Ovary (tissue), 7 donors: ENCODE measurements at regions not wholly inside any gene's neighbourhood (a gene's known extent, or its start where the extent isn't known, plus 50 kb on each side); places are given as distances from the start of the nearest gene placed in this dataset.

Experiments used
- DNase-seq, 5 donors: peaks; one replicate each; pipeline ENCODE4 v3.0.0-alpha.2; 2019 to 2020
- H3K27ac ChIP-seq, 2 donors: fragments of 200-600 bp; one replicate each; pipeline versions ENCODE4 v1.5.1 to v1.8.0; 2019 to 2022
- H3K27me3 ChIP-seq: fragments of 200-600 bp; one replicate; pipeline ENCODE4 v1.8.0; 2022
- H3K36me3 ChIP-seq: fragments of 200-600 bp; sonication (generic); one replicate; pipeline ENCODE4 v1.5.1; 2019
- H3K4me1 ChIP-seq: one replicate; pipeline ENCODE4 v1.8.1; 2013; ENCODE audit warnings: mild to moderate bottlenecking, moderate library complexity; ENCODE audit not compliant: insufficient read depth
- H3K4me3 ChIP-seq: fragments of 200-600 bp; sonication (generic); one replicate; pipeline ENCODE4 v1.5.1; 2017
- H3K9me3 ChIP-seq, 2 donors: fragments of 200-600 bp in 1 of 2; sonication (generic) in 1 of 2; one replicate each; pipeline versions ENCODE4 v1.5.1 to v1.8.1; 2013 to 2019; ENCODE audit warnings: mild to moderate bottlenecking in 1 of 2, moderate library complexity in 1 of 2
- EP300 ChIP-seq: sonication (generic); formaldehyde crosslinking; IDR thresholded peaks from one replicate; pipeline ENCODE4 v1.6.1; 2017; ENCODE audit warnings: antibody characterized with exemption
- POLR2A ChIP-seq: fragments of 450-650 bp; IDR thresholded peaks from one replicate; pipeline ENCODE4 v1.6.1; 2017; ENCODE audit warnings: antibody characterized with exemption, mild to moderate bottlenecking, moderate library complexity
- WGBS, 3 donors: extraction: QIAGEN DNeasy Blood & Tissue Kit in 1 of 3; methylation state at CpG; one replicate each; pipeline versions ENCODE4 v1.1.5 to v1.1.7; 2013 to 2017; 5-methylcytosine and 5-hydroxymethylcytosine counted together
- intact Hi-C, 4 donors: fragments of 100-400 bp; cut with DNase I; formaldehyde crosslinking; loops; one replicate each; pipeline versions ENCODE4 v1.11.0 to v1.15.1; 2022 to 2023
- TF ChIP-seq, protein P1 (sequence below), 3 donors: fragments of 450-650 bp in 2 of 3; fragments of 200-600 bp in 1 of 3; IDR thresholded peaks; one replicate each; pipeline versions ENCODE4 v1.5.1 to v1.8.0; 2016 to 2022; ENCODE audit warnings: antibody characterized with exemption in 3 of 3, mild to moderate bottlenecking in 1 of 3
- donor health status: DM: no; HTN: no; CAD: no; lungs with moderate emphysema.
- donor health status: DM: no; HTN: no; CAD: no.
- donor health status: Bipolar disorder and iron deficiency.
- donor health status: DM: no; HTN: no; CAD: no.
- donor health status: DM: yes; HTN: yes; CAD: no.

DNA sequence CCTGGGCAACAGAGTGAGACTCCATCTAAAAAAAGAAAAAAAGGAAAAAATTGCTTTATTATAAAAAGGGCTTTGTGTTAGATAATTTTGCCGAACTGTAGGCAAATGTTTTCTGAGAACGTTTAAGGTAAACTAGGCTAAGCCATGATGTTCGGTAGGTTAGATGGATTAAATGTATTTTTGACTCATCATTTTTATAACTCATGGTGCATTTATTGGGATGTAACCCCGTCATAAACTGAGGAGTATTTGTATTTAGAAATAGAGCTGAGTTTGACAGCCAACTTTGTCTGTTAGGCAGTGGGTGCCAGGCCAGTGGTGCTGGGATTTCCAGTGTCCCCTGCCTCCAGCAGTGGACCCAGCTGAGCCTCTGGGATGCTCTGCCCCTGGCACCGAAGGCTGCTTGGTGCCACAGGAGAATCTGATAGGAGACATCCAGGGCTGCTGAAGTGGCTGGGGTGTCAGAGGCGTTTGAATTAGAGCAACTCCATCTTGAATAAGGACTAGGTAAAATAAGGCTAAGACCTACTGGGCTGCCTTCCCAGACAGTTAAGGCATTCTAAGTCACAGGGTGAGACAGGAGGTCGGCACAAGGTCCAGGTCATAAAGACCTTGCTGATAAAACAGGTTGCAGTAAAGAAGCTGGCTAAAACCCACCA, 114.9 kb upstream of the EEPD1 start:
- H3K27ac ChIP-seq = no peak overlapping the region
- TF ChIP-seq, protein P1, sequence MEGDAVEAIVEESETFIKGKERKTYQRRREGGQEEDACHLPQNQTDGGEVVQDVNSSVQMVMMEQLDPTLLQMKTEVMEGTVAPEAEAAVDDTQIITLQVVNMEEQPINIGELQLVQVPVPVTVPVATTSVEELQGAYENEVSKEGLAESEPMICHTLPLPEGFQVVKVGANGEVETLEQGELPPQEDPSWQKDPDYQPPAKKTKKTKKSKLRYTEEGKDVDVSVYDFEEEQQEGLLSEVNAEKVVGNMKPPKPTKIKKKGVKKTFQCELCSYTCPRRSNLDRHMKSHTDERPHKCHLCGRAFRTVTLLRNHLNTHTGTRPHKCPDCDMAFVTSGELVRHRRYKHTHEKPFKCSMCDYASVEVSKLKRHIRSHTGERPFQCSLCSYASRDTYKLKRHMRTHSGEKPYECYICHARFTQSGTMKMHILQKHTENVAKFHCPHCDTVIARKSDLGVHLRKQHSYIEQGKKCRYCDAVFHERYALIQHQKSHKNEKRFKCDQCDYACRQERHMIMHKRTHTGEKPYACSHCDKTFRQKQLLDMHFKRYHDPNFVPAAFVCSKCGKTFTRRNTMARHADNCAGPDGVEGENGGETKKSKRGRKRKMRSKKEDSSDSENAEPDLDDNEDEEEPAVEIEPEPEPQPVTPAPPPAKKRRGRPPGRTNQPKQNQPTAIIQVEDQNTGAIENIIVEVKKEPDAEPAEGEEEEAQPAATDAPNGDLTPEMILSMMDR (IDR thresholded peaks at IDR 0.05) = no peak
- no peak for TF ChIP-seq POLR2A
- TF ChIP-seq EP300 = no peak
- H3K27me3 ChIP-seq = no peaks in the 10 kb centered on the region
- 90% methylated on average over 7 of the region's 7 CpGs for WGBS, 3 donors
- H3K4me3 ChIP-seq = no peak overlapping the region
- intact Hi-C loops = no loop called here
- H3K4me1 ChIP-seq = peaks cover 2% of the 10 kb centered on the region
- no peaks in the 10 kb centered on the region for H3K9me3 ChIP-seq
- no peak for DNase-seq
- H3K36me3 ChIP-seq = no peaks in the 10 kb centered on the region

DNA sequence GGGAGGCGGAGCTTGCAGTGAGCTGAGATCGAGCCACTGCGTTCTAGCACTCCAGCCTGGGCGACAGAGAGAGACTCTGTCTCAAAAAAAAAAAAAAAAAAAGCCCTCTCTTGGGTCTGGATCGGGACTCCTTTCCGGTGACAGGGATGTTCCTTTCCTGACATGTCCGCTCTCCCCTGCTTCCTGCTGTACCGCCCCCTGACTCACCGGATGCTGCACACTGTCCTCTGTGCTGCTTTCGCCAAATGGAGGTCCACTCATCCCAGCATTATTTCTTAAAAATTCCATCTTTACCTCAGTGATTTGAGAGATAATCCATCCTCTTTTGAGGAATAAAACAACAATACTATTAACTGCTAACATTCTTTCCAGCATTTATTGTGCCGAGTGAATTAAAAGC, 113.8 kb upstream of the EEPD1 start:
- H3K4me1 ChIP-seq = peaks cover 2% of the 10 kb centered on the region
- WGBS, 3 donors = 73 to 82% (median 78%) methylated on average over 11 of the region's 11 CpGs
- no peak for DNase-seq
- no peaks in the 10 kb centered on the region for H3K36me3 ChIP-seq
- TF ChIP-seq POLR2A = no peak
- no peak for TF ChIP-seq EP300
- TF ChIP-seq, protein P1 (IDR thresholded peaks at IDR 0.05) = no peak
- H3K27ac ChIP-seq = no peak overlapping the region
- intact Hi-C loops = no loop called here
- no peak overlapping the region for H3K4me3 ChIP-seq
- H3K9me3 ChIP-seq = no peaks in the 10 kb centered on the region
- H3K27me3 ChIP-seq = no peaks in the 10 kb centered on the region

DNA sequence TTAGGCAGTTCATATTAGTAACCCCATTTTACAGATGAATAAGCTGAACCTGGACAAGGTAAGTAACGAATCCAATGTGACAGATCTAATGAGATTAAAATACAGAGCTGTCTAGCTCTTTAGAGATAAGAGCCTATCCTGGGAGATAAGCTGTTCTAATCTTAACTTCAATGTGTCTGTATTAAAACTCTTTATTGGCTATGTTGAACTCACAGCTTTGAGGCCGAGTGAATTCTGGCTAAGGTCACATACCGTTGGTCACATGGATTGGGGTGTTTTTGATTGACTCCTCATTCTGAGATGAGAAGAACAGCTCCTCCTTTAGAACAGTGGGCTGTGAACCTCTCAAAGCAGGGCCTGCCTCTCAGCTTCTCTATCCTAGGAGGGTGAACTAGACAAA, 113.4 kb upstream of the EEPD1 start:
- WGBS, 3 donors = 77 to 90% (median 84%) methylated on average over 3 of the region's 3 CpGs
- H3K27me3 ChIP-seq = no peaks in the 10 kb centered on the region
- no peak overlapping the region for H3K4me3 ChIP-seq
- H3K27ac ChIP-seq = no peak overlapping the region
- no peak for DNase-seq
- H3K9me3 ChIP-seq = no peaks in the 10 kb centered on the region
- H3K4me1 ChIP-seq = peaks cover 2% of the 10 kb centered on the region
- TF ChIP-seq EP300 (no peak), POLR2A (no peak)
- TF ChIP-seq, protein P1 (IDR thresholded peaks at IDR 0.05) = no peak
- intact Hi-C loops = no loop called here
- H3K36me3 ChIP-seq = no peaks in the 10 kb centered on the region

DNA sequence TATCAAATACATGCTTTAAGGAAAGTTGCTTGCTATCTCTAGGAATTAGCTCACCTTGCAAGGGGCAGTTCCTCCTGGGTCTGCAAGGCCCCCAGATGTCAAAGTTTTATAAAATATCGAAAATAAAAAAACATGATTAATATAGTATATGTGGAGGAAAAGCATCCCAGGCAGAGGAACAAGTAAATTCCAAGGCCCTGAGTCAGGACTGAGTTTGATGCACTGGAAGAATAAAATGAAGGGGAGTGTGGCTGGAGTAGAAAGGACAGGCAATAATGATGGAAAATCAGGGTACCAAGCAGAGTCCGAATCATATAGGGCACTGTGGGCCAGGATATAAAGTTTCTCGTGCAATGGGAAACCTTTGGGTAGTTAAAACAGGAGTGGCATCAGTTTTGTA, 112.4 kb upstream of the EEPD1 start:
- 77 to 87% (median 83%) methylated on average over 3 of the region's 3 CpGs for WGBS, 3 donors
- TF ChIP-seq EP300 (no peak), POLR2A (no peak)
- TF ChIP-seq, protein P1 (IDR thresholded peaks at IDR 0.05) = no peak
- no peaks in the 10 kb centered on the region for H3K36me3 ChIP-seq
- no peak for DNase-seq
- no peaks in the 10 kb centered on the region for H3K9me3 ChIP-seq
- intact Hi-C loops = no loop called here
- H3K27me3 ChIP-seq = no peaks in the 10 kb centered on the region
- no peak overlapping the region for H3K27ac ChIP-seq
- H3K4me3 ChIP-seq = no peak overlapping the region
- peaks cover 2% of the 10 kb centered on the region for H3K4me1 ChIP-seq
